Neuronal stem cell (in vitro differentiated cells): ENCODE measurements at regions not wholly inside any gene's neighbourhood (a gene's known extent, or its start where the extent isn't known, plus 50 kb on each side); places are given as distances from the start of the nearest gene placed in this dataset.

Source experiments
- DNase-seq: peaks from one replicate; pipeline ENCODE4 v3.0.0-alpha.2; 2013; ENCODE audit warnings: low spot score
- H2AFZ ChIP-seq: one replicate; pipeline ENCODE4 v1.6.1; 2013; ENCODE audit warnings: mild to moderate bottlenecking, low read length, inconsistent platforms
- H2AK5ac ChIP-seq: 2 replicates; pipeline ENCODE4 v1.6.1; 2013; ENCODE audit warnings: low read depth, mild to moderate bottlenecking, inconsistent platforms, low read length, moderate library complexity, mixed read lengths
- H2BK120ac ChIP-seq: 2 replicates; pipeline ENCODE4 v1.6.1; 2013; ENCODE audit warnings: low read depth, mild to moderate bottlenecking, inconsistent platforms, low read length, moderate library complexity, mixed read lengths
- H2BK12ac ChIP-seq: one replicate; pipeline ENCODE4 v1.6.1; 2013; ENCODE audit warnings: low read length, inconsistent platforms
- H2BK15ac ChIP-seq: 2 replicates; pipeline ENCODE4 v1.6.1; 2013; ENCODE audit warnings: mild to moderate bottlenecking, low read length, inconsistent platforms, mixed read lengths
- H2BK5ac ChIP-seq: one replicate; pipeline ENCODE4 v1.6.1; 2013; ENCODE audit warnings: inconsistent platforms, mild to moderate bottlenecking, low read length, moderate library complexity
- H3K14ac ChIP-seq: one replicate; pipeline ENCODE4 v1.6.1; 2013; ENCODE audit warnings: low read length, inconsistent platforms
- H3K18ac ChIP-seq: 2 replicates; pipeline ENCODE4 v1.6.1; 2013; ENCODE audit warnings: low read length, inconsistent platforms
- H3K23ac ChIP-seq: 2 replicates; pipeline ENCODE4 v1.6.1; 2013; ENCODE audit warnings: low read depth, mild to moderate bottlenecking, mixed read lengths, low read length, inconsistent platforms; ENCODE audit not compliant: poor library complexity
- H3K27ac ChIP-seq: replicated peaks from 3 replicates; pipeline ENCODE4 v1.5.1; 2013; ENCODE audit warnings: low read length, inconsistent platforms
- H3K27me3 ChIP-seq, 3 experiments: 2 replicates each; pipeline ENCODE4 v1.6.1; 2013; ENCODE audit warnings: low read length in 3 of 3, mild to moderate bottlenecking in 2 of 3, inconsistent platforms in 1 of 3, low read depth in 1 of 3, mixed read lengths in 1 of 3, moderate library complexity in 1 of 3; ENCODE audit not compliant: control insufficient read depth in 3 of 3, insufficient read depth in 3 of 3
- H3K36me3 ChIP-seq, 2 donors: replicated peaks in 1 of 2; 2 replicates each; pipeline ENCODE4 v1.6.1; 2013; ENCODE audit warnings: low read length in 2 of 2; ENCODE audit not compliant: control insufficient read depth in 2 of 2, insufficient read depth in 2 of 2
- H3K4ac ChIP-seq: 2 replicates; pipeline ENCODE4 v1.6.1; 2013; ENCODE audit warnings: inconsistent platforms, mild to moderate bottlenecking, low read length, moderate library complexity
- H3K4me1 ChIP-seq, 2 donors: 1 replicate in 1 of 2; 2 replicates in 1 of 2; pipeline ENCODE4 v1.6.1; 2013; ENCODE audit warnings: low read length in 2 of 2, low read depth in 1 of 2; ENCODE audit not compliant: control insufficient read depth in 2 of 2, insufficient read depth in 1 of 2
- H3K4me2 ChIP-seq: one replicate; pipeline ENCODE4 v1.6.1; 2013; ENCODE audit warnings: mild to moderate bottlenecking, low read length, inconsistent platforms; ENCODE audit not compliant: insufficient read depth, poor library complexity, severe bottlenecking
- H3K4me3 ChIP-seq, 2 donors: 2 replicates each; pipeline ENCODE4 v1.5.1; 2013; ENCODE audit warnings: low read length in 2 of 2, mild to moderate bottlenecking in 2 of 2, inconsistent platforms in 1 of 2, moderate library complexity in 1 of 2
- H3K79me1 ChIP-seq: one replicate; pipeline ENCODE4 v1.6.1; 2013; ENCODE audit warnings: low read depth, mild to moderate bottlenecking, inconsistent platforms, low read length, moderate library complexity
- H3K9ac ChIP-seq: one replicate; pipeline ENCODE4 v1.6.1; 2013; ENCODE audit warnings: mild to moderate bottlenecking, low read depth, low read length, inconsistent platforms; ENCODE audit not compliant: poor library complexity
- H3K9me3 ChIP-seq, 2 donors: replicated peaks in 1 of 2; 2 replicates each; pipeline versions ENCODE3 to v1.6.1; 2013; ENCODE audit warnings: low read length in 2 of 2, mild to moderate bottlenecking in 2 of 2, inconsistent platforms in 1 of 2, low read depth in 1 of 2, mixed read lengths in 1 of 2, moderate library complexity in 1 of 2; ENCODE audit not compliant: control insufficient read depth in 2 of 2, insufficient read depth in 1 of 2
- H4K8ac ChIP-seq: one replicate; pipeline ENCODE4 v1.6.1; 2013; ENCODE audit warnings: low read depth, mild to moderate bottlenecking, inconsistent platforms, low read length, moderate library complexity
- H4K91ac ChIP-seq: one replicate; pipeline ENCODE4 v1.6.1; 2013; ENCODE audit warnings: low read length, low read depth, mild to moderate bottlenecking, inconsistent platforms; ENCODE audit not compliant: poor library complexity
- WGBS, 2 donors: extraction: QIAGEN DNeasy Blood & Tissue Kit; methylation state at CpG; one replicate each; pipeline ENCODE4 v1.1.7; 2013; ENCODE audit warnings: missing lambda C conversion rate in 2 of 2, mixed read lengths in 1 of 2; ENCODE audit not compliant: insufficient read length in 2 of 2, insufficient replicate concordance in 1 of 2; ENCODE audit errors: extremely low coverage in 2 of 2; 5-methylcytosine and 5-hydroxymethylcytosine counted together

GRCh38 chr6:85396159-85396808, 53.6 kb upstream of the NT5E start:
- Histone ChIP-seq H3K9me3 (no peaks in the 10 kb centered on the region), H2BK5ac (no peak overlapping the region), H3K4ac (no peak overlapping the region), H3K36me3 (no peaks in the 10 kb centered on the region), H2BK120ac (no peak overlapping the region), H3K9ac (no peak overlapping the region), H2AK5ac (no peak overlapping the region), H3K27ac (no peak overlapping the region), H3K4me3 (no peak overlapping the region), H3K4me1 (no peaks in the 10 kb centered on the region), H3K14ac (no peak overlapping the region), H4K91ac (no peak overlapping the region), H3K4me2 (no peak overlapping the region), H3K23ac (no peak overlapping the region), H2AFZ (no peak overlapping the region), H3K27me3 (no peaks in the 10 kb centered on the region), H4K8ac (no peak overlapping the region), H3K79me1 (no peaks in the 10 kb centered on the region), H2BK15ac (no peak overlapping the region), H3K18ac (no peak overlapping the region), H2BK12ac (no peak overlapping the region)
- no peak for DNase-seq
- no CpG with 5 or more reads among the region's 3 CpGs for WGBS, 2 donors

DNA sequence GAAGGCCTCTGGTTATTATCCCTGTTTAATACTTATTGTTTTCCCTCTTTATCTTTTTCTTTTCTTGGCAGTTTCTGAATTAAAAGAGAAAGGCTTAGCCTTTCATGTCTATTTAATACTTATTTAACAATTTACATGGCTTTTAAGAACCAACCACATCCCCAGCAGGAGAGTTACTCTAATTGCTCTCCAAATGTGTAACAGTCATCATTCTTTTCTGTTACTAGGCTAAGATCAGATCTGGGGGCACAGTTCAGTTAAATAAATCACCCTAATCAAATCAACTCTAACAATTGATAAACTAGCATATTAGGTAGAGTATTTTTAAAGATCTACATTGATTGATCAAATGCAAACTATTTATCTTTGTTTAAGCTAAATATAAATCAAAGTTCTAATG, 54.1 kb upstream of the NT5E start:
- Histone ChIP-seq H3K27ac (no peak overlapping the region), H3K9me3 (no peaks in the 10 kb centered on the region), H3K4ac (no peak overlapping the region), H3K23ac (no peak overlapping the region), H3K36me3 (no peaks in the 10 kb centered on the region), H2AFZ (no peak overlapping the region), H2AK5ac (no peak overlapping the region), H3K27me3 (no peaks in the 10 kb centered on the region), H3K4me2 (no peak overlapping the region), H2BK120ac (no peak overlapping the region), H3K9ac (no peak overlapping the region), H2BK12ac (no peak overlapping the region), H3K4me3 (no peak overlapping the region), H3K14ac (no peak overlapping the region), H2BK5ac (no peak overlapping the region), H3K4me1 (no peaks in the 10 kb centered on the region), H4K8ac (no peak overlapping the region), H3K79me1 (no peaks in the 10 kb centered on the region), H2BK15ac (no peak overlapping the region), H3K18ac (no peak overlapping the region), H4K91ac (no peak overlapping the region)
- DNase-seq: no peak

DNA sequence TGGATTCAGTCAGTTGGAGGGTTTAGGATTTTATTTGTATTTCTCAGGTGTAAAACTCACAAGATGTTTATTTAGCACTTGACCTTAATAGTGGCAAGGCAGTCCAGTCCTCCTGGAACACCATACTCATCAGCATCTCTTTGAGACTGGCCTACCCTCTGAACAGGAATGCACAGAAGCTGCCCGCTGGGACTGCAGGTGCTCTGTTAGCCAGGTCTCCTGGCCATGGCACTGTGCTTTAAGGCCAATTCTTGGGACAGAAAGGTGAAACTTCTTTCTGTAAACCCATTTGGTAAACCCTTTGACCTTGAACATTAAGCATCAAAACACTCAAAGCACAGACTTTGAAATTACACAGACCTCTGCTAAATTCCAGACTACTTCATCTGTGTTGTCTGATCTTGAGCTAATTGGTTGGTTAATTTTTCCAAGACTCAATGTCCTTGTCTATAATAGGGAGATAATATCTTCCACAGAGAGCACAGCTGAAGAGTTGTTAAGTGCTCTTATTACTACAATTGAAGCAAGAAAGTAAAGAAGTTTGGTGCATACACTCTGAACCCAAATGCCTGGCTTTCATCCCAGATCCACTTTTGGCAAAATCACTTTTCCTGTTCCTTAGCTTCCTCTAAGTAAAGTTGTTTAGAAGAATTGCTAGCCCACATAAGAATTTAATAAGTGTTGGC, 54.9 kb upstream of the NT5E start:
- H2AK5ac ChIP-seq: no peak overlapping the region
- no peak overlapping the region for H2BK5ac ChIP-seq
- no peaks in the 10 kb centered on the region for H3K27me3 ChIP-seq
- no peak overlapping the region for H3K4ac ChIP-seq
- no peak overlapping the region for H2AFZ ChIP-seq
- DNase-seq: no peak
- H4K91ac ChIP-seq: no peak overlapping the region
- no peak overlapping the region for H2BK12ac ChIP-seq
- H3K36me3 ChIP-seq: no peaks in the 10 kb centered on the region
- H3K9me3 ChIP-seq: no peaks in the 10 kb centered on the region
- H3K4me2 ChIP-seq: no peak overlapping the region
- no peak overlapping the region for H3K18ac ChIP-seq
- H3K27ac ChIP-seq: no peak overlapping the region
- no peak overlapping the region for H3K23ac ChIP-seq
- no CpG with 5 or more reads among the region's 1 CpG for WGBS, 2 donors
- H4K8ac ChIP-seq: no peak overlapping the region
- H3K14ac ChIP-seq: no peak overlapping the region
- no peak overlapping the region for H3K9ac ChIP-seq
- no peak overlapping the region for H2BK15ac ChIP-seq
- H3K4me1 ChIP-seq: no peaks in the 10 kb centered on the region
- no peaks in the 10 kb centered on the region for H3K79me1 ChIP-seq
- H3K4me3 ChIP-seq: no peak overlapping the region
- H2BK120ac ChIP-seq: no peak overlapping the region

- no peak overlapping the region for H3K4me3 ChIP-seq
- no CpG with 5 or more reads among the region's 1 CpG for WGBS, 2 donors
Measured at GRCh38 chr6:85394199-85394598, 55.7 kb upstream of the NT5E start.

More at GRCh38 chr6:85394199-85394598, 55.7 kb upstream of the NT5E start:
- H2AFZ ChIP-seq: no peak overlapping the region
- no peak overlapping the region for H3K18ac ChIP-seq
- DNase-seq: no peak
- no peak overlapping the region for H3K23ac ChIP-seq
- no peak overlapping the region for H3K4me2 ChIP-seq
- H3K27ac ChIP-seq: no peak overlapping the region
- no peak overlapping the region for H2BK15ac ChIP-seq
- no peaks in the 10 kb centered on the region for H3K36me3 ChIP-seq
- H2AK5ac ChIP-seq: no peak overlapping the region
- no peak overlapping the region for H4K91ac ChIP-seq
- H2BK12ac ChIP-seq: no peak overlapping the region
- no peaks in the 10 kb centered on the region for H3K79me1 ChIP-seq
- no peak overlapping the region for H3K14ac ChIP-seq
- H3K4me1 ChIP-seq: no peaks in the 10 kb centered on the region
- H3K9ac ChIP-seq: no peak overlapping the region
- H4K8ac ChIP-seq: no peak overlapping the region
- no peaks in the 10 kb centered on the region for H3K9me3 ChIP-seq
- H3K27me3 ChIP-seq: no peaks in the 10 kb centered on the region
- H2BK5ac ChIP-seq: no peak overlapping the region
- H2BK120ac ChIP-seq: no peak overlapping the region
- no peak overlapping the region for H3K4ac ChIP-seq
